GM19328 (cell line): ENCODE measurements at regions not wholly inside any gene's neighbourhood (a gene's known extent, or its start where the extent isn't known, plus 50 kb on each side); places are given as distances from the start of the nearest gene placed in this dataset.
"Not testable (repeated sequence)": the region's sequence is repeated elsewhere in the genome, so short reads cannot be mapped to it uniquely, and the experiment has no call there.

Experiments
- ATAC-seq: cut with Tn5 transposase; IDR thresholded peaks from one replicate; pipeline ENCODE4 v1.9.1; 2021; ENCODE audit warnings: mild to moderate bottlenecking, moderate library complexity; ENCODE audit not compliant: unreplicated experiment

GRCh38 chr16:86222547-86222946, 287.8 kb upstream of the FOXF1 start:
- ATAC-seq = no peak

GRCh38 chr16:86222965-86223551, 287.3 kb upstream of the FOXF1 start:
- no peak for ATAC-seq

- no peak for ATAC-seq
Observed at GRCh38 chr16:86224126-86224525, 286.2 kb upstream of the FOXF1 start.

GRCh38 chr16:86224629-86225028, 285.7 kb upstream of the FOXF1 start:
- ATAC-seq = no peak

- no peak for ATAC-seq
Observed at GRCh38 chr16:86225905-86226371, 284.4 kb upstream of the FOXF1 start.

GRCh38 chr16:86227041-86227440, 283.3 kb upstream of the FOXF1 start:
- no peak for ATAC-seq

GRCh38 chr16:86227801-86228200, 282.5 kb upstream of the FOXF1 start:
- ATAC-seq = no peak

GRCh38 chr16:86228713-86229112, 281.6 kb upstream of the FOXF1 start:
- no peak for ATAC-seq

- no peak for ATAC-seq
Observed at GRCh38 chr16:86229283-86229682, 281.0 kb upstream of the FOXF1 start.

- ATAC-seq = no peak
Observed at GRCh38 chr16:86229866-86230656, 280.3 kb upstream of the FOXF1 start.

GRCh38 chr16:86231321-86231995, 278.9 kb upstream of the FOXF1 start:
- ATAC-seq = no peak

GRCh38 chr16:86231996-86232350, 278.4 kb upstream of the FOXF1 start:
- no peak for ATAC-seq

GRCh38 chr16:86232496-86232895, 277.8 kb upstream of the FOXF1 start:
- ATAC-seq = no peak

- not testable (repeated sequence) for ATAC-seq
Observed at GRCh38 chr16:86233506-86233905, 276.8 kb upstream of the FOXF1 start.

- no peak for ATAC-seq
Observed at GRCh38 chr16:86239381-86239780, 270.9 kb upstream of the FOXF1 start.

GRCh38 chr16:86240716-86241363, 269.5 kb upstream of the FOXF1 start:
- ATAC-seq = no peak

- no peak for ATAC-seq
Observed at GRCh38 chr16:86241681-86242080, 268.6 kb upstream of the FOXF1 start.

- no peak for ATAC-seq
Observed at GRCh38 chr16:86242244-86243122, 267.8 kb upstream of the FOXF1 start.

GRCh38 chr16:86243123-86243473, 267.2 kb upstream of the FOXF1 start:
- ATAC-seq = no peak

- ATAC-seq = no peak
Observed at GRCh38 chr16:86243571-86244154, 266.7 kb upstream of the FOXF1 start.
